Activated naive CD4-positive, alpha-beta T cell treated with anti-CD3 and anti-CD28 coated beads for 36 hours (primary cell): ENCODE measurements at regions not wholly inside any gene's neighbourhood (a gene's known extent, or its start where the extent isn't known, plus 50 kb on each side); places are given as distances from the start of the nearest gene placed in this dataset.

Source experiments
- CTCF ChIA-PET: fragments of 350-600 bp; sonication (Branson Sonifier 250); formaldehyde crosslinking; loops from one replicate; lab custom pipeline; 2021; ENCODE audit warnings: antibody characterized with exemption; lab: Charles Lee
- DNase-seq: peaks from one replicate; pipeline ENCODE4 v3.0.0-alpha.2; 2020
- H3K27ac Mint-ChIP-seq: one replicate; pipeline ENCODE4 v1.8.0; 2021; ENCODE audit warnings: mild to moderate bottlenecking, mixed read lengths
- H3K27me3 Mint-ChIP-seq: one replicate; pipeline ENCODE4 v1.8.0; 2021; ENCODE audit warnings: low read depth, mixed read lengths
- H3K36me3 Mint-ChIP-seq: one replicate; pipeline ENCODE4 v1.8.0; 2021; ENCODE audit warnings: low read depth, mixed read lengths
- H3K4me1 Mint-ChIP-seq: one replicate; pipeline ENCODE4 v1.8.0; 2021; ENCODE audit warnings: low read depth, mixed read lengths
- H3K4me3 Mint-ChIP-seq: one replicate; pipeline ENCODE4 v1.8.0; 2021; ENCODE audit warnings: mild to moderate bottlenecking, moderate library complexity, mixed read lengths
- H3K9me3 Mint-ChIP-seq: one replicate; pipeline ENCODE4 v1.8.0; 2021; ENCODE audit warnings: mixed read lengths
- intact Hi-C: fragments of 100-400 bp; cut with micrococcal nuclease; formaldehyde crosslinking; loops from one replicate; pipeline ENCODE4 v1.15.1; 2023

DNA sequence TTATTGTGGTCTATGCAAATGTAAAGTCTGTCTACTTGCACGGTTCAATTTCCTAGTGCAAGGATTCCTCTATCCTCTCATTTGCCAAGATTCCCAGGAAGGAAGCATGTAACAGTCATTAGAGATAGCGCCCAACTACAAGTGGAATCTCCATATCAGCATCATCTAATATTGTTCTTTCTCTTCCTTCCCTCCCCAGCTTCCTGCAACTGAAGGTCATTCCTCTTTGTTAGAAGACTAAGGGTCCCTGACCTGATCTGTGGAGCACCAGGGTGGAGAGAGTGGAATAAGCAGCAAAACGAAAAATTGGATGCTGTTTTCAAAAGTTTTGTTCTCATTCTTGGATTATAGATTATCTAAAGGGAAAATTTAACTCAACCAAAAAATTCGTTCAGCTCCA, 714.0 kb downstream of the DIAPH3 start:
- H3K4me3 Mint-ChIP-seq: no peak overlapping the region
- H3K27me3 Mint-ChIP-seq: peaks cover 2% of the 10 kb centered on the region
- CTCF ChIA-PET: no interaction called here
- H3K4me1 Mint-ChIP-seq: no peaks in the 10 kb centered on the region
- DNase-seq: no peak
- no peaks in the 10 kb centered on the region for H3K9me3 Mint-ChIP-seq
- H3K27ac Mint-ChIP-seq: no peak overlapping the region
- intact Hi-C loops: loop anchor here (10.0 kb wide), 1 partner anchor 225 kb away; no protein-coding TSS in a partner anchor
- H3K36me3 Mint-ChIP-seq: no peaks in the 10 kb centered on the region

DNA sequence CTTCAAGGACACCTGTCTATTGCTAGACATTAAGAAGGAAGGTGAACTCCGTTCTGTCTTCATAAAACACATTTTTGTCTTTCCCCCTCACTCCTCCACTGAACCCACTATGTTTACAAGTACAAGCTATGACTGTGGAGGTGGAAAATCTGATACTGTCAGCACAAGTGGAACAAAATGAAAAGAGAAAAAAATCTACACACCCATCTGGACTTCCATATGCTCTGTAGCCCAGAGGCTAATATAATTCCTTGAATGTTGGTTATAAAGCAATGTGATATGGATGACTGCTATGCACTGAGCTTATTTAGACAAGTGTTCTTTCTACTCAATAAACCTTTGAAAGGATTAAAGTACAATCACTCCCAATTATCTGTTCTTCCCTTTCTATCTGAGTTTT, 713.5 kb downstream of the DIAPH3 start:
- no peak overlapping the region for H3K27ac Mint-ChIP-seq
- CTCF ChIA-PET: interaction anchor here (0.6 kb wide), 1 partner anchor 62 kb away, joined by 3 read pairs; no protein-coding TSS in a partner anchor
- intact Hi-C loops: loop anchor here (10.0 kb wide), 1 partner anchor 225 kb away; no protein-coding TSS in a partner anchor
- H3K27me3 Mint-ChIP-seq: peaks cover 2% of the 10 kb centered on the region
- H3K4me3 Mint-ChIP-seq: no peak overlapping the region
- no peaks in the 10 kb centered on the region for H3K36me3 Mint-ChIP-seq
- DNase-seq: no peak
- H3K4me1 Mint-ChIP-seq: no peaks in the 10 kb centered on the region
- no peaks in the 10 kb centered on the region for H3K9me3 Mint-ChIP-seq

DNA sequence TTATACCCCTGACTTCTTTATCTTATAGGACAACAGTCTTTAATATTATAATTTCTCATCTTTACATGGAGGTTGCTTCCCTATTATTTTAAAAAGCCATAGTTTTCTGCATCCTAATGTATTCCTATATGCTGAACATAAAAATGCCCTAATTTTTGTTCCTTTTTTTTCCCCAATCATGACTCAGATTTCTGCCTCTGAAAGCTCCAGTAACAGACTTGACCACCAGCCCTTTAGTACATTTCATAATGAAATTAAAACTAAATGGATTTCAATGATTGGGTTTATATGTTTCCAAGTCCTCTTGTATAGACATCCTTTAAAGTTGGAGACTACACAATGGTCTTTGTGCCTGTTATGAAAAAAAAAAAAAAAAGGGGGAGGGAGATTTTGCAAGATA, 712.5 kb downstream of the DIAPH3 start:
- CTCF ChIA-PET: no interaction called here
- Mint-ChIP-seq H3K27ac (no peak overlapping the region), H3K36me3 (no peaks in the 10 kb centered on the region), H3K4me1 (no peaks in the 10 kb centered on the region), H3K27me3 (peaks cover 2% of the 10 kb centered on the region), H3K9me3 (no peaks in the 10 kb centered on the region), H3K4me3 (no peak overlapping the region)
- DNase-seq: no peak
- intact Hi-C loops: loop anchor here (10.0 kb wide), 1 partner anchor 224 kb away; no protein-coding TSS in a partner anchor

DNA sequence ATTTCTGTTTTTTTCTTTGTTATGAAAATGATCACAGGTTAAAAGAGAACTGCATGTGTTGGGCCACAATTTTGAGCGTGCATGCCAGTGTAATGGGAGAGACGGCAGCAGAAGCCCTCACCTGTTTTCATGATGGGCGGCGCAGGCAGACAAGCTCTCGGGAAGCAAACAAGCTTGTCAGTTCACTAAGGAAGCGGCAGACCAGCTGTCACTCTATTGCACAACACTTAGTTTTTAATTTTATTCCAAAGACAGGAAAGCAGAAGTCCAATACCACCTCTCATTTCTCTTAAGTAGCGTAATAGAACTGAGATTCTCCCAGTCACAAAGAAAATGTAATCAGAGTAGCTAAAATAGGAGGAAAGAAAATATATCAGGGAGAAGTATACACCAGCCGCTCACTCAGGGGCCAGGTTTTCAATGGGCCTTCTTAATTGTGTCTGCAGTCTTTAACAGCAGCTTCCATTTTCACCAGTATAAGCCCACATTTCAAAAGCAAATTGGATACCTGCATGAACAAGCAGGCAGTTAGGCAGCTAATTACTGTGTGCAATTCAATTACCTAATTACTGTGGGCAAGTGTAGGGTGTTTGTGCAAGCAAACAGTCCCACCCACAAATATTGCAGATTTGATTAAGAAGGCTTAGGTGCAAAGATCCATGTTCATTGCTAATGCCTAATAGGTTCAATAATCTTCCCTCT, 711.4 kb downstream of the DIAPH3 start:
- no peaks in the 10 kb centered on the region for H3K4me1 Mint-ChIP-seq
- CTCF ChIA-PET: interaction anchor here (1.4 kb wide), 1 partner anchor 13 kb away, joined by 3 read pairs; no protein-coding TSS in a partner anchor
- peaks cover 2% of the 10 kb centered on the region for H3K27me3 Mint-ChIP-seq
- H3K27ac Mint-ChIP-seq: no peak overlapping the region
- H3K9me3 Mint-ChIP-seq: no peaks in the 10 kb centered on the region
- H3K36me3 Mint-ChIP-seq: no peaks in the 10 kb centered on the region
- no peak overlapping the region for H3K4me3 Mint-ChIP-seq
- DNase-seq: no peak
- intact Hi-C loops: loop anchor here (10.0 kb wide), 1 partner anchor 222 kb away; no protein-coding TSS in a partner anchor

DNA sequence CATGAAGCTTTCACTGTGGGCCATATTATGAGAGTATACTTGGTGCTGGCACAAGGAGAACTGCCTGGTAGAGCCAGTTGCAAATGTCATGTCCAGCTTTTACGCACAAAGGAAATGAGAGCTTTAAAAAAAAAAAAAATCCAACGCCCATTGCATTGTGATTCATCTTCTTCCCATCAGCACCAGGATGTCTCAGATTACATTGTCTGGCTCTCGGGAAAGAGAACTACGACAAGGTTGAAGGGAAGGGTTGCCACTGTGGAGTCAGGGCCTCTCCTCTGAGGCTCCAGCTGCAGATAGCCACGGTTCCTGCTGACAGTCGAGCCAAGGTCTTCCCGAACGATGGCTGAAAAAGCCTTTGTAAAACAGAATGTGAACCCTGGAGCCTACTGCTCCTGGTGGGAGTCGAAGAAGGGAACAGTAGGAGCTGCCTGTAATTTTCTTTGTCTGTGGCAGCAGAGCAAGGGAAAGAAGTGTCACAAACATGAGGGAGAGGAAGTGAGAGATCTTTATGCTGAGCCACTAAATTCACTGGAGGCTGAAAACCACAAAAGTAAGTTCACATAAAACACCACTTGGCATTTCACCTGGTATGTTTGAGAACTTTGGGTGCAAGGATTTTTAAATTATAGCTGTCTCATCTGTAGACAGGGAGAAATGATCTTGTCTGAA, 704.7 kb downstream of the DIAPH3 start:
- no peak for DNase-seq
- intact Hi-C loops: loop anchor here (10.0 kb wide), 1 partner anchor 216 kb away; no protein-coding TSS in a partner anchor
- H3K4me1 Mint-ChIP-seq: peaks cover 6% of the 10 kb centered on the region
- no peaks in the 10 kb centered on the region for H3K36me3 Mint-ChIP-seq
- no peak overlapping the region for H3K27ac Mint-ChIP-seq
- CTCF ChIA-PET: interaction anchor here (0.8 kb wide), 1 partner anchor 67 kb away, joined by 5 read pairs; no protein-coding TSS in a partner anchor
- peaks cover 8% of the 10 kb centered on the region for H3K27me3 Mint-ChIP-seq
- H3K4me3 Mint-ChIP-seq: no peak overlapping the region
- H3K9me3 Mint-ChIP-seq: no peaks in the 10 kb centered on the region

DNA sequence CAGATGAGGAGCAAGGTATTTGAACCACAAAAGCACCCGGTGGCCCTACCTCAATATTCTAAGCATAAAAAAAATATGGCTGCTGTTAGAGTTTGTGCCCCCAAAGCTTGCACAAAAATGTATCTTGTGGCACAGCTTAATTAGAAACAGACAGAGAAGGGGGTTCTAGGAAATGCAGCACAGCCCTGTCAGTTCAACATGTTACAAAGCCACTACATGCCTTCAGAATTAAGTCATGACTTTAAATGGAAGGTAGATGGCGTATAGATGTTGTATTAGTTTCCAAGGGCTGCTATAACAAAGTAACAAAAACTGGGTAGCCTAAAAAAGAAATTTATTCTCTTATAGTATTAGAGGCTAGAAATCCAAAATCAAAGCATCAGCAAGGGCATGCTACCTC, 703.8 kb downstream of the DIAPH3 start:
- Mint-ChIP-seq H3K27me3 (peaks cover 16% of the 10 kb centered on the region), H3K4me1 (peaks cover 6% of the 10 kb centered on the region), H3K36me3 (no peaks in the 10 kb centered on the region), H3K9me3 (no peaks in the 10 kb centered on the region), H3K4me3 (no peak overlapping the region), H3K27ac (no peak overlapping the region)
- CTCF ChIA-PET: interaction anchor here (0.8 kb wide), 1 partner anchor 68 kb away, joined by 5 read pairs; no protein-coding TSS in a partner anchor
- no peak for DNase-seq
- intact Hi-C loops: loop anchor here (10.0 kb wide), 1 partner anchor 215 kb away; no protein-coding TSS in a partner anchor

DNA sequence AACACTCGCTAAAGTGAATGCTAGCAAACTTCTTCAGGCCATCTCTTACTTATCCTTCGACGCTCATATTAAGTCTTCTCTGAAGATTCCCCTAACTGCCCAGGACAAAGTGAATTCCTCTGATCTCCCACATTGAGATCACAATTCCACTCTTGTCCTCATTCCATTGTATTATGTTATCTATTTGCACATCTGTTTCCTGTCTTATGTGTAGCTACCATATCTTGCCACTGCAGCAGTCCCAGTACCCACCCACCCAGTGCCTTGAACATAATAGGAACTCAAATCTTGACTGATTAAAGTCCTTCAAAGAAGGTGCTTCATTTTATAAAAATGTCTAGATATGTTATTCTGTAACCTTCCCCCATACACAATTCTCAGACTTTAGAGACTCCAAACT, 702.3 kb downstream of the DIAPH3 start:
- CTCF ChIA-PET: no interaction called here
- intact Hi-C loops: no loop called here
- H3K36me3 Mint-ChIP-seq: no peaks in the 10 kb centered on the region
- peaks cover 22% of the 10 kb centered on the region for H3K27me3 Mint-ChIP-seq
- no peaks in the 10 kb centered on the region for H3K9me3 Mint-ChIP-seq
- H3K4me3 Mint-ChIP-seq: no peak overlapping the region
- H3K4me1 Mint-ChIP-seq: peaks cover 6% of the 10 kb centered on the region
- no peak overlapping the region for H3K27ac Mint-ChIP-seq
- no peak for DNase-seq

DNA sequence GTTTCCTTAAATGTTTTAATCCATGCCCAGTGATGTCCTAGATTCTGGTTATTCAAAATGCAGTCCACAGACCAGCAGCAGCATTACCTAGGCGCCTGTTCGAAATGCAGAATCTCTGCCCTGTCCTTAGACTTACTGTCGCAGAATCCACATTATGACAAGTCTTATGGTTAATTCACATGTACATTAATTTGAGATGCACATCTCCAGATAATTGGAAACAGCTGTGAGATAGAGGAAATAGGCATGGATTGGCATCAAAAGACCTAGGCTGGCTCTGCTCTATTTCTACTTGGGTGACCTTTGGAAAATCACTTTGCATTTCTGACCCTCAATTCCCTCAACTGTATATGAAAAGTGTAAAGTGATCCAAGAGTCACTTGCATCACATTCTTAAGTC, 700.7 kb downstream of the DIAPH3 start:
- no peaks in the 10 kb centered on the region for H3K9me3 Mint-ChIP-seq
- intact Hi-C loops: no loop called here

DNA sequence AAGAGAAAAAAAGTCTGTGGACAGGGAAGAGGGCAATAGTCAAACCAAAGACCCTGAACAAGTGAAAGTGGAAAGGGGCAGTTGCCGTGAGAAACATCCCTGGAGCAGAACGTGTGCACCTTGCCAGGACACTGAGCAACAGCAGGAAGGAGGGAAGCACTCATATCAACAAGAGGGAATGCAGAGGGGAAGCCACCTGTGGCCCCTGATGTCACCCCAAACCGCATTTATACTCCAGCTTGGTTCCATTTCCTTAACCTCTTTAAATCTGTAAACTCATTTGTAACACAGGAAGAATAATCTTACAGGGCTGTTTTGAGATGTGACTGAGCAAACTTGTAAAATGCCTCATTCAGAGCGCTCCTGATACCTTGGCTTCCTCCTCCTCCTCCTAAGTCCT, 698.8 kb downstream of the DIAPH3 start:
- Mint-ChIP-seq H3K4me1 (no peaks in the 10 kb centered on the region), H3K27me3 (peaks cover 26% of the 10 kb centered on the region), H3K27ac (no peak overlapping the region), H3K9me3 (peaks cover 3% of the 10 kb centered on the region), H3K36me3 (no peaks in the 10 kb centered on the region), H3K4me3 (no peak overlapping the region)
- intact Hi-C loops: no loop called here
- CTCF ChIA-PET: no interaction called here
- no peak for DNase-seq

More for the DNA sequence above, 700.7 kb downstream of the DIAPH3 start:
- Mint-ChIP-seq H3K27ac (no peak overlapping the region), H3K4me3 (no peak overlapping the region), H3K4me1 (peaks cover 6% of the 10 kb centered on the region), H3K27me3 (peaks cover 24% of the 10 kb centered on the region), H3K36me3 (no peaks in the 10 kb centered on the region)
- no peak for DNase-seq
- CTCF ChIA-PET: no interaction called here

DNA sequence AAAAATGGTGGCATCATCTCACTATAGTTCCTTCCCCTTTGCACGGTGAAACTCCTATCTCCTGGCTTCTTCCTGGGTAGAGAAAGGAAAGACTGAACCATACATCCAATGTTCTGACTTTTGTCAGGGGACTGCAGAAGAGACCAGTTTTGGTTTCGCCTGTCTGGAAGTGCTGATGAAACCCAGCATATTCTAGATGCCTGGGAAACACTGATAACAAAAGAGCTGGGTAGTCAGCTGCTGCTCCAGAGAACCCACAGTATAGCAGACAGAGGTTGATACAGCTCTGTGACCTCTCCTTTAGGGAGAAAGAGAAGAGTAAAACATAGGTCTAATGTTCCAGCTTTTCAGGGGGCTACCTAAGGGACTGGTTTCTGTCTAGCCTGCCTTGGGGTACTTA, 695.3 kb downstream of the DIAPH3 start:
- H3K36me3 Mint-ChIP-seq: no peaks in the 10 kb centered on the region
- H3K27me3 Mint-ChIP-seq: peaks cover 21% of the 10 kb centered on the region
- DNase-seq: no peak
- no peak overlapping the region for H3K4me3 Mint-ChIP-seq
- H3K9me3 Mint-ChIP-seq: peaks cover 3% of the 10 kb centered on the region
- H3K27ac Mint-ChIP-seq: no peak overlapping the region
- no peaks in the 10 kb centered on the region for H3K4me1 Mint-ChIP-seq
- CTCF ChIA-PET: no interaction called here
- intact Hi-C loops: no loop called here

DNA sequence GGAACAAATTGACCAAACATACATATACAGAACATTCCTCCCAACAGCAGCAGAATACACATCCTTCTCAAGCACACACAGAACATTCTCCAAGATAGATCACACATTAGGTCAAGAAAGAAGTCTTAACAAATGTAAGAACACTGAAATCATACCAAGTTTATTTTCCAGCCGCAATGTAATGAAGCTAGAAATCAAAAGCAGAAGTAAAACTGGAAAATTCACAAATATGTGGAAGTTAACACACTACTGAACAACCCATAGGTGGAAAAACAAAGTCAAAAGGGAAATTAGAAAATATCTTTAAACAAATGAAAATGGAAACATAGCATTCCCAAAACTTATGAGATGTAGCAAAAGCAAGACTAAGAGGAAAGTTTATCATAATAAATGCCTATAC, 692.6 kb downstream of the DIAPH3 start:
- Mint-ChIP-seq H3K27ac (no peak overlapping the region), H3K4me3 (no peak overlapping the region), H3K4me1 (no peaks in the 10 kb centered on the region), H3K36me3 (no peaks in the 10 kb centered on the region), H3K27me3 (peaks cover 3% of the 10 kb centered on the region), H3K9me3 (peaks cover 3% of the 10 kb centered on the region)
- CTCF ChIA-PET: no interaction called here
- intact Hi-C loops: no loop called here
- no peak for DNase-seq

DNA sequence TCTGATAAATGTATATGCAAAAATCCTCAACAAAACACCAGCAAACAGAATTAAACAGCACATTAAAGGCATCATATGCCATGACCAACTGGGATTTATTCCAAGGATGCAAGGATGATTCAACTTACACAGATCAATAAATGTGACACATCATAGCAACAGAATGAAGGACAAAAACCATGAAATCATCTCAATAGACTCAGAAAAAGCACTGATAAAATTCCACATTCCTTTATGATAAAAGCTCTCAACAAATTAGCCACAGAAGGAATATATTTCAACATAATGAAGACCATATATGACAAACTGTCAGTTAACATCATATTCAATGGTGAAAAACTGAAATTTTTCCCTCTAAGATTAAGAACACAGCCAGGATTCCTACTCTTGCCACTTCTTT, 691.6 kb downstream of the DIAPH3 start:
- no peaks in the 10 kb centered on the region for H3K36me3 Mint-ChIP-seq
- H3K4me3 Mint-ChIP-seq: no peak overlapping the region
- DNase-seq: no peak
- H3K9me3 Mint-ChIP-seq: peaks cover 3% of the 10 kb centered on the region
- no peaks in the 10 kb centered on the region for H3K4me1 Mint-ChIP-seq
- CTCF ChIA-PET: no interaction called here
- intact Hi-C loops: no loop called here
- peaks cover 3% of the 10 kb centered on the region for H3K27me3 Mint-ChIP-seq
- no peak overlapping the region for H3K27ac Mint-ChIP-seq
